Activated CD4-positive, alpha-beta memory T cell treated with anti-CD3 and anti-CD28 coated beads, Interleukin-2, amount 10 ng/mL, durations not matched to agents 7 days and 5 days (primary cell): ENCODE measurements at regions not wholly inside any gene's neighbourhood (a gene's known extent, or its start where the extent isn't known, plus 50 kb on each side); places are given as distances from the start of the nearest gene placed in this dataset.

Experiments
- CTCF ChIA-PET: fragments of 350-600 bp; sonication (Branson Sonifier 250); formaldehyde crosslinking; loops from one replicate; lab custom pipeline; 2021; ENCODE audit warnings: antibody characterized with exemption, inconsistent platforms; lab: Charles Lee
- POLR2A ChIA-PET: fragments of 350-600 bp; sonication (Branson Sonifier 250); formaldehyde crosslinking; loops from one replicate; lab custom pipeline; 2021; ENCODE audit warnings: antibody characterized with exemption; lab: Charles Lee
- DNase-seq: peaks from one replicate; pipeline ENCODE4 v3.0.0-alpha.2; 2020
- H3K27ac Mint-ChIP-seq: one replicate; pipeline ENCODE4 v1.8.0; 2021; ENCODE audit warnings: mild to moderate bottlenecking, mixed read lengths
- H3K27me3 Mint-ChIP-seq: one replicate; pipeline ENCODE4 v1.8.0; 2021; ENCODE audit warnings: mixed read lengths
- H3K36me3 Mint-ChIP-seq: one replicate; pipeline ENCODE4 v1.8.0; 2021; ENCODE audit warnings: low read depth, mixed read lengths
- H3K4me1 Mint-ChIP-seq: one replicate; pipeline ENCODE4 v1.8.0; 2021; ENCODE audit warnings: mixed read lengths
- H3K4me3 Mint-ChIP-seq: one replicate; pipeline ENCODE4 v1.8.0; 2021; ENCODE audit warnings: mild to moderate bottlenecking, mixed read lengths
- H3K9me3 Mint-ChIP-seq: one replicate; pipeline ENCODE4 v1.8.0; 2021; ENCODE audit warnings: mixed read lengths

GRCh38 chr7:118054529-118054928 is 129.4 kb upstream of the LSM8 start:
- Mint-ChIP-seq H3K4me3 (no peak overlapping the region), H3K27me3 (no peaks in the 10 kb centered on the region), H3K9me3 (no peaks in the 10 kb centered on the region), H3K36me3 (no peaks in the 10 kb centered on the region), H3K27ac (no peak overlapping the region), H3K4me1 (no peaks in the 10 kb centered on the region)
- ChIA-PET POLR2A (no interaction called here), CTCF (no interaction called here)
- no peak for DNase-seq

- POLR2A ChIA-PET: no interaction called here
- H3K4me1 Mint-ChIP-seq: no peaks in the 10 kb centered on the region
- no peaks in the 10 kb centered on the region for H3K36me3 Mint-ChIP-seq
- H3K27me3 Mint-ChIP-seq: no peaks in the 10 kb centered on the region
- no peak overlapping the region for H3K27ac Mint-ChIP-seq
- CTCF ChIA-PET: no interaction called here
- H3K9me3 Mint-ChIP-seq: no peaks in the 10 kb centered on the region
- DNase-seq: no peak
- H3K4me3 Mint-ChIP-seq: no peak overlapping the region
These were observed 128.3 kb upstream of the LSM8 start for GRCh38 chr7:118055647-118056046.

DNA sequence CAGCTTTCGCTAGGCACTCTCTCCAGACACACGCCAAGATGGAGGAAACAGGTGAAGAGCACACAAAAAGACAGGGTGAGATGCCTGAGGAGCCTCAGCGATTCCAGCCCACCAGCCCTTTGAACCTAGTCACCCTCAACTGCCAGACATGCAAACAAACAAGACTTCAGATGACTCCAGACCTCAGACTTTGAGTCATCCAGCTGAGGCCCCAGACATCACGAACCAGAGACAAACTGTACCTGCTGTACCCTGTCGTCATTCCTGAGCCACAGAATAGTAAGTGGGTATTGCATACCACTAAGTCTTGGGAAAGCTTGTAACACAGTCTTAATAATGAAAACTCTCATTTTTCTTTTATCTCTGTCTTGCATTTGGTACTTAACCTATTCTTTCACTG is 126.6 kb upstream of the LSM8 start:
- H3K4me1 Mint-ChIP-seq: no peaks in the 10 kb centered on the region
- H3K27ac Mint-ChIP-seq: no peak overlapping the region
- CTCF ChIA-PET: no interaction called here
- H3K27me3 Mint-ChIP-seq: no peaks in the 10 kb centered on the region
- POLR2A ChIA-PET: no interaction called here
- DNase-seq: no peak
- no peaks in the 10 kb centered on the region for H3K9me3 Mint-ChIP-seq
- H3K4me3 Mint-ChIP-seq: no peak overlapping the region
- H3K36me3 Mint-ChIP-seq: no peaks in the 10 kb centered on the region

GRCh38 chr7:118059209-118059608 is 124.8 kb upstream of the LSM8 start:
- no peak overlapping the region for H3K4me3 Mint-ChIP-seq
- no peaks in the 10 kb centered on the region for H3K27me3 Mint-ChIP-seq
- H3K36me3 Mint-ChIP-seq: no peaks in the 10 kb centered on the region
- no peaks in the 10 kb centered on the region for H3K9me3 Mint-ChIP-seq
- DNase-seq: no peak
- ChIA-PET POLR2A (no interaction called here), CTCF (no interaction called here)
- no peaks in the 10 kb centered on the region for H3K4me1 Mint-ChIP-seq
- no peak overlapping the region for H3K27ac Mint-ChIP-seq

GRCh38 chr7:118060692-118061091 is 123.3 kb upstream of the LSM8 start:
- DNase-seq: no peak
- H3K4me1 Mint-ChIP-seq: no peaks in the 10 kb centered on the region
- POLR2A ChIA-PET: no interaction called here
- H3K27ac Mint-ChIP-seq: no peak overlapping the region
- H3K4me3 Mint-ChIP-seq: no peak overlapping the region
- H3K36me3 Mint-ChIP-seq: no peaks in the 10 kb centered on the region
- CTCF ChIA-PET: no interaction called here
- no peaks in the 10 kb centered on the region for H3K27me3 Mint-ChIP-seq
- H3K9me3 Mint-ChIP-seq: no peaks in the 10 kb centered on the region

DNA sequence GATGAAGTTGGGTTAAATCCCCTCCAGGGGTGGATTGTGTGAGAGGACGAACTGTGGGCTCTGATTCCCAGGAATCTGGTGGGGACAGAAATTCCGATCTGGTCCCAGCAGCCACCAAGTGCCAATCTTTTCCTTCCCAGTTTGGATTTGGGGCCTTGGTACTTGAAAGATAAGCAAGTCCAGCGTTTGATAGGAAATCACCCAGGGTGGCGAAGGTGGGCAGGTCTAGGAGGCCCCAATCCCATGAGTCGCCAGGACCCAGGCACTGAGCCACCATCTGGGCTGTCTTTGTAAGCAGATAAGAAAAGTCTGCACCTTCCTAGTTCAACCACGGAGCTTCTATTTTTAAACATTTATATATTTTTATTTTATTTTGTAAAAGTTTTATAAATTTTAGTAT is 122.6 kb upstream of the LSM8 start:
- H3K36me3 Mint-ChIP-seq: no peaks in the 10 kb centered on the region
- CTCF ChIA-PET: no interaction called here
- POLR2A ChIA-PET: no interaction called here
- H3K4me1 Mint-ChIP-seq: no peaks in the 10 kb centered on the region
- H3K27me3 Mint-ChIP-seq: no peaks in the 10 kb centered on the region
- no peak overlapping the region for H3K4me3 Mint-ChIP-seq
- H3K27ac Mint-ChIP-seq: no peak overlapping the region
- H3K9me3 Mint-ChIP-seq: no peaks in the 10 kb centered on the region
- DNase-seq: no peak

GRCh38 chr7:118072893-118073674 is 110.9 kb upstream of the LSM8 start:
- Mint-ChIP-seq H3K36me3 (no peaks in the 10 kb centered on the region), H3K4me3 (no peak overlapping the region), H3K9me3 (no peaks in the 10 kb centered on the region), H3K27me3 (no peaks in the 10 kb centered on the region), H3K4me1 (no peaks in the 10 kb centered on the region), H3K27ac (no peak overlapping the region)
- POLR2A ChIA-PET: no interaction called here
- CTCF ChIA-PET: no interaction called here
- DNase-seq: no peak

GRCh38 chr7:118075936-118076335 is 108.0 kb upstream of the LSM8 start:
- Mint-ChIP-seq H3K4me3 (no peak overlapping the region), H3K27ac (no peak overlapping the region), H3K27me3 (no peaks in the 10 kb centered on the region), H3K36me3 (no peaks in the 10 kb centered on the region), H3K4me1 (peaks cover 5% of the 10 kb centered on the region), H3K9me3 (no peaks in the 10 kb centered on the region)
- DNase-seq: no peak
- POLR2A ChIA-PET: no interaction called here
- CTCF ChIA-PET: no interaction called here

DNA sequence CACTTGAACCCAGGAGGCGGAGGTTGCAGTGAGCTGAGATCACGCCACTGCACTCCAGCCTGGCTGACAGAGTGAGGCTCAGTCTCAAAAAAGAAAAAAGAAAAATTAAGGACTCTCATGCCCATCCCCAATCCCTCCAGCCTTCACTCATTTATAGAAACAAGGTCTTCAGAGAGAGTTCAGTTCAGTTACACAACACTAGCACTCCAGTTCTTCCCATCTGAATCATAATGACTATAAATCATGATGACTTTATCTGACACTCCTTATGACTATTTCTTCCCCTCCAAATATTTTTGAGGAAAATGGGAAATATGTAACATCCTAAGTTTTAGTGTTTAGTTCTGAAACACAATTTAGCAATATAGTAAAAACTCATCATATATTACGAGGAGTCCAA is 107.4 kb upstream of the LSM8 start:
- CTCF ChIA-PET: no interaction called here
- POLR2A ChIA-PET: no interaction called here
- H3K4me3 Mint-ChIP-seq: no peak overlapping the region
- no peaks in the 10 kb centered on the region for H3K36me3 Mint-ChIP-seq
- H3K27me3 Mint-ChIP-seq: peaks cover 1% of the 10 kb centered on the region
- peaks cover 6% of the 10 kb centered on the region for H3K4me1 Mint-ChIP-seq
- H3K9me3 Mint-ChIP-seq: no peaks in the 10 kb centered on the region
- DNase-seq: no peak
- no peak overlapping the region for H3K27ac Mint-ChIP-seq

- H3K4me1 Mint-ChIP-seq: peaks cover 6% of the 10 kb centered on the region
- no peak for DNase-seq
- CTCF ChIA-PET: no interaction called here
- H3K36me3 Mint-ChIP-seq: no peaks in the 10 kb centered on the region
- POLR2A ChIA-PET: no interaction called here
- no peak overlapping the region for H3K4me3 Mint-ChIP-seq
- H3K9me3 Mint-ChIP-seq: no peaks in the 10 kb centered on the region
- H3K27me3 Mint-ChIP-seq: peaks cover 1% of the 10 kb centered on the region
- no peak overlapping the region for H3K27ac Mint-ChIP-seq
These were observed 105.9 kb upstream of the LSM8 start for GRCh38 chr7:118078015-118078414.

DNA sequence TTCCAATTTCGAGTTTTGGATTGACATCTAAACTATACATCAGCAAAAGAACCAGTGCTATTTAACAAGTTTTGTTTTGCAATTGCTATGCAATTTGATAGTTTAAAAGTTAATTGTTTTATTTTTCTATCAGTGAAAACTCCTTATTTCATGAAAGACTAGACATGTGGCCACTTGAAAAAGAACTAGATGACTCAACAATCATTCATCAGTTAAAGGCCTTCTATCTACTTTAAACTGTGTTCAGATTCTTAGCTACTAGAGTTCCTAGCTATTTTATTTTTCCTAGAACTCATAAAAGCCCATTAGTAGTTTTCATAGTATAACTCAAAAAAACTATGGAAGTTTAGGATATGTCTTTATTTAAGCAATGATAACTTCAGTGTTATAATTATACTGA is 104.6 kb upstream of the LSM8 start:
- peaks cover 6% of the 10 kb centered on the region for H3K27me3 Mint-ChIP-seq
- ChIA-PET CTCF (no interaction called here), POLR2A (no interaction called here)
- no peak for DNase-seq
- H3K36me3 Mint-ChIP-seq: no peaks in the 10 kb centered on the region
- H3K4me3 Mint-ChIP-seq: no peak overlapping the region
- no peaks in the 10 kb centered on the region for H3K9me3 Mint-ChIP-seq
- no peak overlapping the region for H3K27ac Mint-ChIP-seq
- H3K4me1 Mint-ChIP-seq: peaks cover 6% of the 10 kb centered on the region

DNA sequence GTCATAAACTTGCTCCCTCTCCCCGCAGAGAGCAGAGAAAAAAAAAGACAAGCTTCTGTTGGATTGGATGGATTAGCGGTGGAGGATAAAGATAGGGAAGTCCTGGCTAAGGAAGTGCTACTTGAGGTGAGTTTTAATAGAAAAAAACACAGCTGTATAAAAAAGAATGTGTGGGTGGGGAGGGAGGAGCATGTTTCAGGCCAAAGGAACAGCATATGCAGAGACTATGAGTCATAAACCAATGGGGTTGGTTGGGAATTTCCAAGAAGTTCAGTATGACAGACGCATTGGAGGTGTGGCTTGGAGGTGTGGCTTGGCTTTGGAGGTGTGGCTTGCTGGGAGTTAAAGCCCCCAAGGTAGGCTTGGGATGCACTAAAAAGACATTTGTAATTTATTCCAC is 103.0 kb upstream of the LSM8 start:
- Mint-ChIP-seq H3K27ac (no peak overlapping the region), H3K4me3 (no peak overlapping the region), H3K4me1 (peaks cover 6% of the 10 kb centered on the region), H3K9me3 (no peaks in the 10 kb centered on the region), H3K36me3 (no peaks in the 10 kb centered on the region), H3K27me3 (peaks cover 6% of the 10 kb centered on the region)
- peak; percentile 23 for DNase-seq
- POLR2A ChIA-PET: no interaction called here
- CTCF ChIA-PET: no interaction called here

GRCh38 chr7:118082506-118082905 is 101.5 kb upstream of the LSM8 start:
- POLR2A ChIA-PET: no interaction called here
- CTCF ChIA-PET: no interaction called here
- no peak overlapping the region for H3K27ac Mint-ChIP-seq
- H3K4me3 Mint-ChIP-seq: no peak overlapping the region
- no peak for DNase-seq
- H3K27me3 Mint-ChIP-seq: peaks cover 6% of the 10 kb centered on the region
- no peaks in the 10 kb centered on the region for H3K36me3 Mint-ChIP-seq
- peaks cover 6% of the 10 kb centered on the region for H3K4me1 Mint-ChIP-seq
- H3K9me3 Mint-ChIP-seq: no peaks in the 10 kb centered on the region

DNA sequence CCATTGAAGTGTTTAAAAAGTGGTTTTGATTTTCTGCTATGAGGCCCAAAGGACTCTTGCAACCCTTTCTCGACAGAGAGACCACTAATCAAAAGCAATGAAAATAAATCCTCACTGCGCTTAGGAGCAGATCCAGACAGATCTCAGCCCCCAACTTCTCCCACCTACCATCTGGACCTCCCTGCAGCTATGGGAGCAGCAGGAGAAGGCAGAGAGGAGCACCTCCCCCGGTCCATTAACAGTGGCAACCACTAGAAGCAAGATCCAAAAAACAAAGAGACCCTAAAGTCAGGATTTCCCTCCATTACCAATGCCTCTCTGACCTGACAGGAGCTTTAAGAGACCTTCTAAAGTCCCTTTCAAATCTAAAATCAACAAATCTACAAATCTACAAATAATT is 99.0 kb upstream of the LSM8 start:
- no peaks in the 10 kb centered on the region for H3K36me3 Mint-ChIP-seq
- H3K9me3 Mint-ChIP-seq: no peaks in the 10 kb centered on the region
- no peak for DNase-seq
- H3K4me3 Mint-ChIP-seq: no peak overlapping the region
- no peak overlapping the region for H3K27ac Mint-ChIP-seq
- peaks cover 6% of the 10 kb centered on the region for H3K27me3 Mint-ChIP-seq
- CTCF ChIA-PET: no interaction called here
- POLR2A ChIA-PET: no interaction called here
- H3K4me1 Mint-ChIP-seq: peaks cover 6% of the 10 kb centered on the region
